HEK293 (cell line): ENCODE measurements at regions not wholly inside any gene's neighbourhood (a gene's known extent, or its start where the extent isn't known, plus 50 kb on each side); places are given as distances from the start of the nearest gene placed in this dataset.

Experiments
- BCL11A ChIP-seq: fragments of 450-650 bp; formaldehyde crosslinking; IDR thresholded peaks from 2 replicates; pipeline ENCODE4 v1.5.1; 2016; ENCODE audit warnings: low read depth, missing biosample characterization, missing genetic modification characterization
- CTCF ChIP-seq: fragments of 450-650 bp; formaldehyde crosslinking; IDR thresholded peaks from 2 replicates; pipeline ENCODE4 v1.5.1; 2016; ENCODE audit warnings: missing biosample characterization, missing genetic modification characterization
- OSR2 ChIP-seq: fragments of 450-650 bp; formaldehyde crosslinking; IDR thresholded peaks from 2 replicates; pipeline ENCODE4 v1.5.1; 2016; ENCODE audit warnings: missing biosample characterization, missing genetic modification characterization
- PRDM10 ChIP-seq: fragments of 450-650 bp; formaldehyde crosslinking; IDR thresholded peaks from 2 replicates; pipeline ENCODE4 v1.5.1; 2016; ENCODE audit warnings: missing biosample characterization, missing genetic modification characterization
- REST ChIP-seq: fragments of 450-650 bp; formaldehyde crosslinking; IDR thresholded peaks from 2 replicates; pipeline ENCODE4 v1.5.1; 2016; ENCODE audit warnings: missing biosample characterization, missing genetic modification characterization
- ZBTB10 ChIP-seq: fragments of 450-650 bp; formaldehyde crosslinking; IDR thresholded peaks from 2 replicates; pipeline ENCODE4 v1.5.1; 2016; ENCODE audit warnings: missing biosample characterization, missing genetic modification characterization
- ZBTB7A ChIP-seq: fragments of 450-650 bp; formaldehyde crosslinking; IDR thresholded peaks from 2 replicates; pipeline ENCODE4 v1.5.1; 2016; ENCODE audit warnings: low read depth, missing biosample characterization, missing genetic modification characterization
- ZNF175 ChIP-seq: fragments of 450-650 bp; formaldehyde crosslinking; IDR thresholded peaks from 2 replicates; pipeline ENCODE4 v1.5.1; 2016; ENCODE audit warnings: missing biosample characterization, missing genetic modification characterization
- ZNF223 ChIP-seq: fragments of 450-650 bp; formaldehyde crosslinking; IDR thresholded peaks from 2 replicates; pipeline ENCODE4 v1.5.1; 2016; ENCODE audit warnings: missing biosample characterization, missing genetic modification characterization
- ZNF274 ChIP-seq, 2 experiments: fragments of 200-500 bp in 1 of 2; fragments of 450-650 bp in 1 of 2; sonication (Bioruptor generic) in 1 of 2; formaldehyde crosslinking in 1 of 2; IDR thresholded peaks; 2 replicates each; pipeline versions ENCODE4 v1.5.1 to v1.6.1; 2014 to 2016; ENCODE audit warnings: borderline replicate concordance in 1 of 2, inconsistent platforms in 1 of 2, low read length in 1 of 2, missing biosample characterization in 1 of 2, missing genetic modification characterization in 1 of 2
- ZNF513 ChIP-seq: fragments of 450-650 bp; IDR thresholded peaks from 2 replicates; pipeline ENCODE4 v1.5.1; 2018; ENCODE audit warnings: missing biosample characterization, missing genetic modification characterization
- ZNF677 ChIP-seq: fragments of 450-650 bp; IDR thresholded peaks from 2 replicates; pipeline ENCODE4 v1.5.0; 2018; ENCODE audit warnings: missing biosample characterization, mild to moderate bottlenecking, missing genetic modification characterization, moderate library complexity
- TF ChIP-seq, protein P1 (sequence below): fragments of 450-650 bp; formaldehyde crosslinking; IDR thresholded peaks from 2 replicates; pipeline ENCODE4 v1.5.1; 2016; ENCODE audit warnings: missing biosample characterization, missing genetic modification characterization, borderline replicate concordance
- TF ChIP-seq, protein P2 (sequence below): fragments of 450-650 bp; formaldehyde crosslinking; IDR thresholded peaks from 2 replicates; pipeline ENCODE4 v1.5.1; 2016; ENCODE audit warnings: missing biosample characterization, missing genetic modification characterization

DNA sequence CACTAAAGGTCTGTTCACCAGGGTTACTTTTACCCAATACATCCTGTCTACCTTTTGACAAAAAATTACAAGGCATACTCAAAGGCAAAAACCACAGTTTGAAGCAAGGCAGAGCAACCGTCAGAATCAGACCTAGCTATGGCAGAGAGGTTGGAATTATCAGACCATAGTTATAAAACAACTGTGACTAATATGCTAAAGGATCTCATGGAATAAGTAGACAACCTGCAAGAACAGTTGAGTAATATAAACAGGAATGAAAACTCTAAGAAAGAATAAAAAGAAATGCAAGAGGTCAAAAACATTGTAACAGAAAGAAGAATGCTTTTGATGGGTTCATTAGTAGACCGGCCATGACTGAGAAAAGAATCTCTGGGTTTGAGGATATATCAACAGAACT is 318.8 kb upstream of the KCNH7 start:
- no peak for TF ChIP-seq REST
- TF ChIP-seq, protein P1, sequence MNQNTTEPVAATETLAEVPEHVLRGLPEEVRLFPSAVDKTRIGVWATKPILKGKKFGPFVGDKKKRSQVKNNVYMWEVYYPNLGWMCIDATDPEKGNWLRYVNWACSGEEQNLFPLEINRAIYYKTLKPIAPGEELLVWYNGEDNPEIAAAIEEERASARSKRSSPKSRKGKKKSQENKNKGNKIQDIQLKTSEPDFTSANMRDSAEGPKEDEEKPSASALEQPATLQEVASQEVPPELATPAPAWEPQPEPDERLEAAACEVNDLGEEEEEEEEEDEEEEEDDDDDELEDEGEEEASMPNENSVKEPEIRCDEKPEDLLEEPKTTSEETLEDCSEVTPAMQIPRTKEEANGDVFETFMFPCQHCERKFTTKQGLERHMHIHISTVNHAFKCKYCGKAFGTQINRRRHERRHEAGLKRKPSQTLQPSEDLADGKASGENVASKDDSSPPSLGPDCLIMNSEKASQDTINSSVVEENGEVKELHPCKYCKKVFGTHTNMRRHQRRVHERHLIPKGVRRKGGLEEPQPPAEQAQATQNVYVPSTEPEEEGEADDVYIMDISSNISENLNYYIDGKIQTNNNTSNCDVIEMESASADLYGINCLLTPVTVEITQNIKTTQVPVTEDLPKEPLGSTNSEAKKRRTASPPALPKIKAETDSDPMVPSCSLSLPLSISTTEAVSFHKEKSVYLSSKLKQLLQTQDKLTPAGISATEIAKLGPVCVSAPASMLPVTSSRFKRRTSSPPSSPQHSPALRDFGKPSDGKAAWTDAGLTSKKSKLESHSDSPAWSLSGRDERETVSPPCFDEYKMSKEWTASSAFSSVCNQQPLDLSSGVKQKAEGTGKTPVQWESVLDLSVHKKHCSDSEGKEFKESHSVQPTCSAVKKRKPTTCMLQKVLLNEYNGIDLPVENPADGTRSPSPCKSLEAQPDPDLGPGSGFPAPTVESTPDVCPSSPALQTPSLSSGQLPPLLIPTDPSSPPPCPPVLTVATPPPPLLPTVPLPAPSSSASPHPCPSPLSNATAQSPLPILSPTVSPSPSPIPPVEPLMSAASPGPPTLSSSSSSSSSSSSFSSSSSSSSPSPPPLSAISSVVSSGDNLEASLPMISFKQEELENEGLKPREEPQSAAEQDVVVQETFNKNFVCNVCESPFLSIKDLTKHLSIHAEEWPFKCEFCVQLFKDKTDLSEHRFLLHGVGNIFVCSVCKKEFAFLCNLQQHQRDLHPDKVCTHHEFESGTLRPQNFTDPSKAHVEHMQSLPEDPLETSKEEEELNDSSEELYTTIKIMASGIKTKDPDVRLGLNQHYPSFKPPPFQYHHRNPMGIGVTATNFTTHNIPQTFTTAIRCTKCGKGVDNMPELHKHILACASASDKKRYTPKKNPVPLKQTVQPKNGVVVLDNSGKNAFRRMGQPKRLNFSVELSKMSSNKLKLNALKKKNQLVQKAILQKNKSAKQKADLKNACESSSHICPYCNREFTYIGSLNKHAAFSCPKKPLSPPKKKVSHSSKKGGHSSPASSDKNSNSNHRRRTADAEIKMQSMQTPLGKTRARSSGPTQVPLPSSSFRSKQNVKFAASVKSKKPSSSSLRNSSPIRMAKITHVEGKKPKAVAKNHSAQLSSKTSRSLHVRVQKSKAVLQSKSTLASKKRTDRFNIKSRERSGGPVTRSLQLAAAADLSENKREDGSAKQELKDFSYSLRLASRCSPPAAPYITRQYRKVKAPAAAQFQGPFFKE (tag by site-specific recombination) = no peak
- no peak for TF ChIP-seq ZNF175 (tag by site-specific recombination)
- TF ChIP-seq ZBTB7A (tag by site-specific recombination) = no peak
- TF ChIP-seq ZNF677 (tag by site-specific recombination) = no peak
- no peak for TF ChIP-seq CTCF (tag by site-specific recombination)
- TF ChIP-seq ZNF223 (tag by site-specific recombination) = no peak
- TF ChIP-seq, protein P2, sequence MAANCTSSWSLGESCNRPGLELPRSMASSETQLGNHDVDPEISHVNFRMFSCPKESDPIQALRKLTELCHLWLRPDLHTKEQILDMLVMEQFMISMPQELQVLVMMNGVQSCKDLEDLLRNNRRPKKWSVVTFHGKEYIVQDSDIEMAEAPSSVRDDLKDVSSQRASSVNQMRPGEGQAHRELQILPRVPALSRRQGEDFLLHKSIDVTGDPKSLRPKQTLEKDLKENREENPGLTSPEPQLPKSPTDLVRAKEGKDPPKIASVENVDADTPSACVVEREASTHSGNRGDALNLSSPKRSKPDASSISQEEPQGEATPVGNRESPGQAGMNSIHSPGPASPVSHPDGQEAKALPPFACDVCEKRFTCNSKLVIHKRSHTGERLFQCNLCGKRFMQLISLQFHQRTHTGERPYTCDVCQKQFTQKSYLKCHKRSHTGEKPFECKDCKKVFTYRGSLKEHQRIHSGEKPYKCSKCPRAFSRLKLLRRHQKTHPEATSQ (tag by site-specific recombination) = no peak
- TF ChIP-seq BCL11A (tag by site-specific recombination) = no peak
- TF ChIP-seq OSR2 = no peak
- TF ChIP-seq ZNF513 (tag by site-specific recombination) = no peak
- TF ChIP-seq ZNF274 (IDR thresholded peaks at IDR 0.05; ENCODE audit: low read length) = no peak
- no peak for TF ChIP-seq ZNF274 (tag by site-specific recombination; IDR thresholded peaks at IDR 0.05; ENCODE audit: borderline replicate concordance)
- TF ChIP-seq PRDM10 = no peak
- no peak for TF ChIP-seq ZBTB10 (tag by site-specific recombination)
